ENCODE measurements at regions not wholly inside any gene's neighbourhood (a gene's known extent, or its start where the extent isn't known, plus 50 kb on each side); places are given as distances from the start of the nearest gene placed in this dataset.

- DNase-seq (no peak), ATAC-seq (no peak)
- 93 to 96% (median 96%) methylated on average over 6 of the region's 6 CpGs for WGBS, 4 donors
- H3K4me3 ChIP-seq: no peak overlapping the region
- TF ChIP-seq, protein P1, sequence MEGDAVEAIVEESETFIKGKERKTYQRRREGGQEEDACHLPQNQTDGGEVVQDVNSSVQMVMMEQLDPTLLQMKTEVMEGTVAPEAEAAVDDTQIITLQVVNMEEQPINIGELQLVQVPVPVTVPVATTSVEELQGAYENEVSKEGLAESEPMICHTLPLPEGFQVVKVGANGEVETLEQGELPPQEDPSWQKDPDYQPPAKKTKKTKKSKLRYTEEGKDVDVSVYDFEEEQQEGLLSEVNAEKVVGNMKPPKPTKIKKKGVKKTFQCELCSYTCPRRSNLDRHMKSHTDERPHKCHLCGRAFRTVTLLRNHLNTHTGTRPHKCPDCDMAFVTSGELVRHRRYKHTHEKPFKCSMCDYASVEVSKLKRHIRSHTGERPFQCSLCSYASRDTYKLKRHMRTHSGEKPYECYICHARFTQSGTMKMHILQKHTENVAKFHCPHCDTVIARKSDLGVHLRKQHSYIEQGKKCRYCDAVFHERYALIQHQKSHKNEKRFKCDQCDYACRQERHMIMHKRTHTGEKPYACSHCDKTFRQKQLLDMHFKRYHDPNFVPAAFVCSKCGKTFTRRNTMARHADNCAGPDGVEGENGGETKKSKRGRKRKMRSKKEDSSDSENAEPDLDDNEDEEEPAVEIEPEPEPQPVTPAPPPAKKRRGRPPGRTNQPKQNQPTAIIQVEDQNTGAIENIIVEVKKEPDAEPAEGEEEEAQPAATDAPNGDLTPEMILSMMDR (IDR thresholded peaks at IDR 0.05): no peak
- no peak for TF ChIP-seq POLR2A (IDR thresholded peaks at IDR 0.05)
- peaks cover 0 to 6% (median 0%) of the 10 kb centered on the region in 12 donors for H3K9me3 ChIP-seq
- intact Hi-C loops (cut with DNase I): no loop called here
- H3K27me3 ChIP-seq: no peaks in the 10 kb centered on the region
- H3K4me1 ChIP-seq: peaks cover 0 to 4% (median 0%) of the 10 kb centered on the region in 12 donors
- no peaks in the 10 kb centered on the region for H3K36me3 ChIP-seq
- no peak overlapping the region for H3K27ac ChIP-seq
Measured at GRCh38 chr7:91691865-91692264, 188.6 kb downstream of the MTERF1 start.

- Histone ChIP-seq H3K4me1 (peaks cover 0 to 4% (median 0%) of the 10 kb centered on the region in 12 donors), H3K36me3 (no peaks in the 10 kb centered on the region), H3K27ac (peak overlapping the region in 1 of 12 donors; percentile 52), H3K9me3 (no peaks in the 10 kb centered on the region), H3K27me3 (no peaks in the 10 kb centered on the region), H3K4me3 (no peak overlapping the region)
- DNase-seq (no peak), ATAC-seq (no peak)
- intact Hi-C loops (cut with DNase I): no loop called here
- 40 to 45% (median 44%) methylated on average over 3 of the region's 3 CpGs for WGBS, 4 donors
- TF ChIP-seq POLR2A (IDR thresholded peaks at IDR 0.05): no peak
- TF ChIP-seq, protein P1 (IDR thresholded peaks at IDR 0.05): no peak
Measured at GRCh38 chr7:91692800-91693199, 187.7 kb downstream of the MTERF1 start.

GRCh38 chr7:91694351-91694841, 186.1 kb downstream of the MTERF1 start:
- Histone ChIP-seq H3K27me3 (no peaks in the 10 kb centered on the region), H3K4me1 (peaks cover 0 to 4% (median 0%) of the 10 kb centered on the region in 12 donors), H3K4me3 (no peak overlapping the region), H3K36me3 (no peaks in the 10 kb centered on the region), H3K27ac (peak overlapping the region in 1 of 12 donors; percentile 44), H3K9me3 (peaks cover 0 to 3% (median 0%) of the 10 kb centered on the region in 12 donors)
- ATAC-seq (no peak), DNase-seq (no peak)
- intact Hi-C loops (cut with DNase I): no loop called here
- no peak for TF ChIP-seq POLR2A (IDR thresholded peaks at IDR 0.05)
- TF ChIP-seq, protein P1 (IDR thresholded peaks at IDR 0.05): no peak
- WGBS, 4 donors: 72 to 84% (median 82%) methylated on average over 3 of the region's 3 CpGs

GRCh38 chr7:91710881-91711280, 169.6 kb downstream of the MTERF1 start:
- no peak for ATAC-seq
- WGBS, 4 donors: 53 to 65% (median 57%) methylated on average over 1 of the region's 1 CpG
- DNase-seq: no peak
- Histone ChIP-seq H3K27me3 (no peaks in the 10 kb centered on the region), H3K4me3 (no peak overlapping the region), H3K36me3 (no peaks in the 10 kb centered on the region), H3K27ac (no peak overlapping the region), H3K4me1 (no peaks in the 10 kb centered on the region), H3K9me3 (peaks cover 0 to 56% (median 19%) of the 10 kb centered on the region in 12 donors)
- TF ChIP-seq, protein P1 (IDR thresholded peaks at IDR 0.05): no peak
- TF ChIP-seq POLR2A (IDR thresholded peaks at IDR 0.05): no peak
- intact Hi-C loops (cut with DNase I): no loop called here
